GM12892 (cell line): ENCODE measurements at regions not wholly inside any gene's neighbourhood (a gene's known extent, or its start where the extent isn't known, plus 50 kb on each side); places are given as distances from the start of the nearest gene placed in this dataset.
A peak's percentile ranks its signal among the peaks of the same experiment; 100 is the strongest.

Experiments
- DNase-seq: peaks from one replicate; pipeline ENCODE4 v3.0.0; 2011; ENCODE audit not compliant: insufficient read length
- FAIRE-seq: peaks from 2 replicates; lab custom pipeline; 2011; peaks lifted over from hg19 to GRCh38; lab: Jason Lieb, UNC
- POLR2A ChIP-seq: IDR thresholded peaks from 2 replicates; pipeline ENCODE4 v1.6.1; 2011; ENCODE audit warnings: low read depth, low read length, control low read depth
- POLR2AphosphoS5 ChIP-seq: IDR thresholded peaks from 2 replicates; pipeline ENCODE4 v1.6.1; 2011; ENCODE audit warnings: low read depth, low read length, control low read depth
- TAF1 ChIP-seq: IDR thresholded peaks from 2 replicates; pipeline ENCODE4 v1.6.1; 2011; ENCODE audit warnings: low read depth, mild to moderate bottlenecking, control low read depth, low read length, borderline replicate concordance

- TF ChIP-seq POLR2AphosphoS5 (no peak), TAF1 (no peak), POLR2A (no peak)
- no peak for DNase-seq
- no peak for FAIRE-seq
Measured at GRCh38 chr3:31422237-31422636, 110.5 kb upstream of the STT3B start.

GRCh38 chr3:31423482-31423881 is 109.2 kb upstream of the STT3B start:
- FAIRE-seq (no peak), DNase-seq (no peak)
- TF ChIP-seq POLR2AphosphoS5: no peak
- no peak for TF ChIP-seq POLR2A

- DNase-seq (no peak), FAIRE-seq (no peak)
- TF ChIP-seq TAF1: no peak
- no peak for TF ChIP-seq POLR2AphosphoS5
- TF ChIP-seq POLR2A: no peak
Measured at GRCh38 chr3:31425401-31425800, 107.3 kb upstream of the STT3B start.

GRCh38 chr3:31427623-31428022 is 105.1 kb upstream of the STT3B start:
- FAIRE-seq (no peak), DNase-seq (no peak)
- TF ChIP-seq POLR2AphosphoS5: no peak
- TF ChIP-seq POLR2A: no peak
- no peak for TF ChIP-seq TAF1

- DNase-seq: no peak
Measured at GRCh38 chr3:31431321-31431720, 101.4 kb upstream of the STT3B start.

GRCh38 chr3:31432897-31433678 is 99.6 kb upstream of the STT3B start:
- DNase-seq (no peak), FAIRE-seq (no peak)
- TF ChIP-seq TAF1 (no peak), POLR2A (no peak), POLR2AphosphoS5 (no peak)

More at GRCh38 chr3:31431321-31431720, 101.4 kb upstream of the STT3B start:
- no peak for TF ChIP-seq POLR2AphosphoS5
- TF ChIP-seq TAF1: no peak
- TF ChIP-seq POLR2A: no peak
- FAIRE-seq: no peak

- no peak for DNase-seq
- no peak for FAIRE-seq
- no peak for TF ChIP-seq POLR2AphosphoS5
- no peak for TF ChIP-seq POLR2A
- no peak for TF ChIP-seq TAF1
Measured at GRCh38 chr3:31433679-31433992, 99.1 kb upstream of the STT3B start.

GRCh38 chr3:31434819-31435218 is 97.9 kb upstream of the STT3B start:
- TF ChIP-seq POLR2A (no peak), TAF1 (no peak), POLR2AphosphoS5 (no peak)
- DNase-seq (no peak), FAIRE-seq (no peak)

GRCh38 chr3:31436830-31437229 is 95.9 kb upstream of the STT3B start:
- no peak for TF ChIP-seq TAF1
- TF ChIP-seq POLR2AphosphoS5: no peak
- no peak for TF ChIP-seq POLR2A
- DNase-seq (no peak), FAIRE-seq (no peak)

GRCh38 chr3:31438742-31439141 is 94.0 kb upstream of the STT3B start:
- DNase-seq (no peak), FAIRE-seq (no peak)
- TF ChIP-seq POLR2AphosphoS5 (no peak), TAF1 (no peak), POLR2A (no peak)

- no peak for TF ChIP-seq POLR2AphosphoS5
- TF ChIP-seq TAF1: no peak
- no peak for TF ChIP-seq POLR2A
- FAIRE-seq: peak; percentile 60
- no peak for DNase-seq
Measured at GRCh38 chr3:31439890-31440750, 92.6 kb upstream of the STT3B start.
